HuH-7.5 (cell line): ENCODE measurements at regions not wholly inside any gene's neighbourhood (a gene's known extent, or its start where the extent isn't known, plus 50 kb on each side); places are given as distances from the start of the nearest gene placed in this dataset.
A peak's percentile ranks its signal among the peaks of the same experiment; 100 is the strongest.
"Not testable (repeated sequence)": the region's sequence is repeated elsewhere in the genome, so short reads cannot be mapped to it uniquely, and the experiment has no call there.

Experiments used
- DNase-seq: peaks from one replicate; pipeline ENCODE4 v3.0.0; 2011; ENCODE audit warnings: low spot score

DNA sequence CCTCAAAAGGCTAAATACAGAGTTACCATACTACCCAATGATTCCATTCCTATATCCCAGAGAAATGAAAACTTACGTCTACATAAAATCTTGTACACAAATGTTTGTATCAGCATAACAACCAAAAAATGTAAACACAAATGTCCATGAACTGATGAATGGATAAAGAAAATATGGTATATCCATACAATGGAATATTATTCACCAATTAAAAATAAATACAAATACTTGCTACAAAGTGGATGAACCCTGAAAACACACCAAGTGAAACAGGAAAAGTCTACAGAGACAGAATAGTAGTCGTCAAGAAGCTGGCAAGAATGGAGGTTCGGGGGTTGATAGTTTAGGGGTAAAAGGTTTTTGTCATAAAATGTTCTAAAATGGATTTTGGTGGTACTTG is 54.0 kb upstream of the ANKRD28 start:
- DNase-seq: no peak

DNA sequence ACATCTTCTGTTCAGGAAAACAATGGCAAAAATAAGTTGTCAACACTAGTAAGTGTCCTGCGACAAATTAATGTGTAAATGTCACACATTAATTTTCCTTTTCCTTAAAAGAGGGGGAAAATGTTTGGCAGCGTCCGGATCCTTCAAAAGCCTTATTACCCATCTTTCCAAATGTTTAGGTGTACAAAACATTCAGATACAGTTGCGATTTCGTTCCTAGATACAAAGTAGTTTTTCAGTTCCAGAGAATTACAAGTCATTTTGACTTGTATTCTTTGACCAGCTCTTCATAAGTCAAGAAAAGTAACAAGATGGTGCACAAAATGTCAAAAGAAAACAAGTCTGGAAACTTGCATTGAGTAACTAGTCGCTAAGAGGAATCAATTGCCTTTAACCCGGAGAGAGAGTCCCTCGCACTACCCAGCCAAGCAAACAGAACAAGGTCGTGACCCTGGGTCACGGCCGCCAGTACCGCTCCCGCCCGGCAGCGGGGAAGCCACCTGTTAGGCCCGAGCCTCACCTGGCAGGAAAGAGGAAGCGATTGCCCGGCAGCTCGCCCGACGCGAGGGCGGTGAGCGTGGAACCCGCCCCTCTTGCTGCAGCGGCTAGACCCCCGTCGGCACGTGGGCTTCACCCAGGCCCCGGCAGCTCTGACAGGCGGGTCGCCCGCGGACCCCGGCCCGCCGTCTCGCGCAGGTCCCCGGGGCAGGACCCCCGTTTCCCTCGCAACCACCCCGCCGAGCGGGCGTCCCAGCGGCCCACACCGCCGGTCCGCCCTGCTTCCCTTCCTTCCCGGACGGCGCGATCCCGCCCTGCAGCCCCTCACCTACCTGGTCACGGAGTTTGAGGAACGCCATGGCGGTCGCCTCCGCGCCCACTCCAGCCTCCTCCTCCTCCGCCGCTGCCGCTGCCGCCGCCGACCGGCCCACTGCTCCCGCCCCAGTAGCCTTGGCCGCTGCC is 61.0 kb upstream of the ANKRD28 start:
- peak; percentile 86 for DNase-seq

DNA sequence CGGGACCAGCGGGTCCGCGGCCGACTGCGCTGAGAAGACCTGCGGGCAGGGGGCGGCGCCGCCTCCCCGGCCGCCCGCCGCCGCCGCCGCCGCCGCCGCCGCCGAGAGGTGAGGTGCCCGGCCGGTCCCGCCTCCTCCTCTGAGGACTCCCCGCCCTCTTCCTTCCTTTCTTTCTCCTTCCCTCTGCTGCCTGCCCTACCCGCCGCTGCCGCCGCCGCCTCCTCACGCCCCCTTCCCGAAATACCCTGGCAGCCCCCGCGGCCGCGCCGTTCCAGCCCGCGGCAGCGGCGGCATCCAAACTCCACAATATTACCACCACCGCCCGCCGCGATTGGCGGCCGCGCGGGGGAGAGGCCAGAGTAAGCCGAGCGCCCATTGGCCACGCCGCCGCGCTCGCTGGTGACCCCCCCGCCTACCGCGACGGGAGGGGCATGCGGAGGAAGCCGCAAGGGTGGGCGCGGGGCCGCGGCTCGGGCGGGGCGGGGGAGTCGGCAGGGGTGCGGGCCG is 61.8 kb upstream of the ANKRD28 start:
- peak; percentile 90 for DNase-seq

DNA sequence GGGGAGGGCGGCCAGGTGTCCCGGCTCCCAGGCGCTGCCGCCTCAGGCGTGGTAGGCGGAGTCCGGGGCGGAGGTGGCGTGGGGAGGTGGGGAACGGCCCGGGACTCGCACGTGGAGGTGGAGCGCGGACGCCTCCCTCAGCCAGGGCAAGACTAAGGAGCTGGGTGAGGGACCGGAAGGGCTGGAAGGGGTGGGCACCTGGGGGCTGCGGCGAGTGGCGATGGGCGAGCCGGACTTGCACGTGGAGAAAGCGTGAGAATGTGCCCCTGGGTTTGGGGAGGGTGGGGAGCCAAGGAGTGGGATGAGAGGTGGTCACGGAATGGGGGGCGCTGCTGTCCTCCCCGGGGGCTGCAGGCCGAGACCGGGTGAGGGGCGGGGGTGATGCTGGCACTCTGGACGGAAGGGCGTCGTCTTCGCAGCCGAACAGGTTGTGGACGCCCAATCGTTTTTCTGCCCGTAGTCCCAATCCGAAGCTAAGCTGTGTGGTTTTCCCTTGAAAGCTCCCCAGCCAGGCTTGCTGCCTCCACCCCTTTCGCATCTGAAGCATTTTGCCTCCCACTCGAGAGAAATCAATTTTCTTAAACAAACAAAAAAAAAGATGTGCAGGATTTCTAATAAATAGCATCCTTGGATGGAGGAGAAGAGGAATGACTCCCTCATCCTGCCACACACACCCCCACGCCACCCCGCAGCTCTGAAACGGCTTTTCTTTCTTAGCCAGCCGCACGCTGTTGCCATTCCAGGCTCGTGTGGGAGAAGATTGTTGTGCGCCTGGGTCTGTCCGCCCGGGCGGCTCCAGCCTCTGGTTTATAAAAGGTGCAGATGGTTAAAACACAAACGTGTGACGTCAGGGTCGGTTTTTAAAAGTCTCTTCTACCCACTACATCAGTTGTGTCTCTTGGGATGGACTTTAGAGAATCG is 62.5 kb upstream of the ANKRD28 start:
- DNase-seq: peak; percentile 76

DNA sequence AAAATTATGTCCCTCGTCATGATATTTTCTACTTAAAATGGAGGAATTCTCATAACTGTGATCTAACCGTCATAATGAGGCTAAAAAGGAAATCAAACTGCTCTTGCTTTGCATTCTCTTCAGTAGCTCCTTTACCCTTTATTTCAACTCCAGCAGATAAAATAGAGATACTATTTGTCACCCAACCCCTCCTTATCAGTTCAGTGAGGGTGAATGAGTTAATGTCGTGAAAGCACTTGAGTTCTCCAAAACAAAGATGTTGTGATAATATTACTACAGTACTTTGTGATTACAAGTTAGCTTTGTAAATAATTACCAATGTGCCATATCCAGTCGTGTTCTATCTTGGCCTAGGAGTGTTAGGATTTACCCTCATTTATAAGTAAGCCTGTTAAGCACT is 63.4 kb upstream of the ANKRD28 start:
- no peak for DNase-seq

DNA sequence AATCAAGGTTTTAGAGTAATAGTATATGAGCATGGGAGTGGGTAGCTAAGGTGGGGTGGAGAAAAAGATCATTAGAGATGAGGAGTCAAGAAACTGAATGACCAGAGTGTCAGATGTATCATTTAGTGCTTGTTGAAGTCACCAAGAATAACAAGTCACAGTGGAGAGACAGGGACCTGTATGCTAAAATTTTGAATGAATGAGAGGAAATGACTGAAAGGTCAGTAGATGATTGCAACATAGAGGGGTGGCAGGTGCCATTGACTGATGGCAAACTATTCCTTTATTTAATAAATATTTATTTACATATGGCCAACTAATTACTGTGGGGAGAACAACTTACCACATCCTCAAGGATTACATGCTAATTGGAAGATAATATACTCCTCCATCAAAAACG is 75.0 kb upstream of the ANKRD28 start:
- no peak for DNase-seq

DNA sequence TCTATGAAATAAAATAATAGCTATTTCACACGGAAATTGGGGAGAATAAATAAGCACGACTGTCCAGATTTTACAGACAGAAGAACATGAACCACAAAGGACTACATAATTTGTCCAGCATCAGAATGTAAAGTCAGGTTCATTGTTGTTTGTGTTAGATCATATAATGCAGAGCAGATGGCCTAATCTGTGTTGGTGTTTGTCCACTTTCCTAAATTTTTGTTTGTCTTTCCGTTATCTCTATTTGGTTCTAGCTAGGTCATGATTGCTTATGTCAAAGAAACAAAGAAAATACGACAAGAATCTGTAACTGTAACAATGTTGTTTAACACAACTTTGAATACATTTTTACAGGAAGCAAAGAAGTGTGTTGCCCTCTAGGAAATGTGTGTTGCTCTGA is 75.6 kb upstream of the ANKRD28 start:
- DNase-seq: no peak

DNA sequence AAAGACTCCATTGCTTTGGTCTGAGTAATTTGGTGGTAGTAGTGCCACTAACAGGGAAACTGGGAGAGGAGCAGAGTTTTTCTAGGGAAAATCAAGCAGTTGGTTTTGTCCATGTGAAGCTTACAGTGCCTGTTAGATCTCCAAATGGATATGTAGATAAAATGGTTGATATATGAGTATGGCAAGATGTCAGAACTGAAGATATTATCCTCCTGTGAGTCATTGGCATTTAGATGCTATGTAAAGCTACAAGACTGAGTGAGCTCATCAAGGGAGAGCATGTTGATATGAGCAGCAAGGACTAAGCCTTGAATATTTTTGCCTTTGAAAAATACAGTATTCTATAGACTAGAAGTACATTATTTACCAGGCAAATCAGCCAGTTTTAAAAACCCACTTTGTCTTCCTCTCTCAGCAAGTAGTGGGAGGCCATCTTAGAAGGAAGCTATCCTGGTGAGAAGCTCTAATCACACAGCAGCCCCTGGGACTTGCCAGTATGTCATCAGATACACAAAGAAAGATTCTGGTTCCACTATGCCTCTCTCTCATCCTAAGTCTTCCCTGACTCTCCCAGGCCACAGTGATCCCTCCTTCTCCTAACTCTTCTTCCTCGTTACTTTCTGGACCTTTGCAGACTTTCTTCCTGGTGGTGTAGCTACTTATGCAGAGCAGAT is 77.4 kb upstream of the ANKRD28 start:
- no peak for DNase-seq

DNA sequence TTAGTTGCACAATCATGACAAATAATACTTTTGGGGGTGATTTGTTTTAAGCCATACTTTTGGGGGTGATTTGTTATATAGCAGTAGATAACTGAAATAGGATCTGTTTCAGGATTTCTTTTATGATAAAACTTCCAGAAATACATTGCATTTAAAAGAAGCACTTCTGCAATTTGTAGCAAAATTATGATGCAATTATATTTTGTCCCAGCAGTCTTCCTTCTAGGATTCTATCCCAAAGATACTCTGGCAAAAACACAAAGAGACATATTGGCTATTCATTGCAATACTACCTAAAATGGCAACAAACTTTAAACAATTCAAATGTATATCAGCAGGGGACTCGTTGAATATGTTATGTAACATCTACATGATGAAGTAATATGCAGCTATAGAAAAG is 78.9 kb upstream of the ANKRD28 start:
- no peak for DNase-seq

DNA sequence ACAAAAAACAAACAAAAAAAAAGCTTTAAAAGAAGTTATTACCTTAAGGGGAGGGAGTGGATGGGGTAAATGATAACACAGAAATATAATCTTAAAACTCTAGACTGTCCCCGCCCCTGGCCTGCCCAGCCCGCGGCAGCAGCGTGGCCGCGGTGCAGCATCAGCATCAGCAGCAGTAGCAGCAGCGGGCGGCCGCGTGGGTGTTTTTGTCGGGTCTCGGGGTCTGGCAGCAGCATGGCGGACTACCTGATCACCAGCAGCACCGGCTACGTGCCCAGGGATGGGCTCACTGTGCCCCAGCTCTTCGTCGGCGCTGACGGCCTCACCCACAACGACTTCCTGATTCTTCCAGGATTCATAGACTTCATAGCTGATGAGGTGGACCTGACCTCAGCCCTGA is 80.0 kb upstream of the ANKRD28 start:
- no peak for DNase-seq

DNA sequence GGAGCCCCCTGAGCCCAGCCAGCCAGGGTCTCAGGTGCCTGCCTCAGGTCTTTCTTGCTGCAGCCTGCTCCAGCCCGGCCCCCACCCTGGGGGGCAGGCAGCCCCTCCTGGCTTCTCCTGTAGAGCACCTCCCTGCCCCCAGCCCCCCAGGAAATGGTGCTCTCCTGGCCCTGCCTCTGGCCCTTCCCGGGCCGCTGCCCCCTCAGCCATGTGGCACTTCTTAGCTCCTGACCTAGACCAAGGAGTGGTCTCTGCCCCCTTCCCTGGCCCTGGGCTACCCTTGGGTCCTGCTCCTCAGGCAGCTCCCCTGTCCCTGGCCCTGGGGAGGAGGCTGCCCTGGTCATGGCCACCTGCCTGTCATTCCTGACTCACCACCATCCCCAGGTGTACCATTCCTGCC is 82.0 kb upstream of the ANKRD28 start:
- not testable (repeated sequence) for DNase-seq

DNA sequence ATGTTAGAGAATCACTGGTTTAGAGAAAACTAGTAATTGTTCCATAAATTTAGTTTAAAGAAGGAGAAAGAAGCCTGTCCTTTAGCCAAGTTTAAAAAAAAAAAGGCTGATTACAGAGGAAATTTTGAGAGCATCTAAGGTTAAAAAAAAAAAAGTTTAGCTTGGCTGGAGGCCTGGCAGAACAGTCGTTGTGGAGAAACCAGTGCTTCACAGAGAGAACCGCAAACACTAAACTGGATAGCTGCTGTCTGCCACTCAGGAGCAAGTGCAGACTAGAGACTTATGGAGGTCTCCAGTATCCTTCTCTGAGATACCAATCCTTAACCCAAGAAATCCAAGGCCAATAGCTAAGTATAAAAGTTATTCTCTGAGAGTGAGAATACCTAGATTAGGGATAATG is 84.8 kb upstream of the ANKRD28 start:
- no peak for DNase-seq

DNA sequence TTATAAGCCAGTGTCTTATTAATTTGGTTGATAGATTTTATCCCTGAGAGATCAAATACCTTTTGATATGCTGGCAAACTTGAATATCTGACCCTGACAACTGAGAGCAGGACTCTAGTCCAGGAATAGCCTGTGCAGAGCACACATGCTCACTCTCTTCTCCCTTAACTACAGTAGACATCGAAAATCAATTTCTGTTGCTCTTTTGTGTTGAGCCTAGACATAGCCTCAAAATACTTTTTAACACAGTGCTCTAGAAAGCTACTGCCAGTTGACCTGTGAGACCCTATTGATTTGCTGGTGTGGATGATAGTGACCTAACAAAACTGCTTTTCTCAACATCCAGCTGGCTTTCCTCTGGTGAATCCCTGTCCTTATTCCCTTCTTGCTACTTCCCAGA is 86.4 kb upstream of the ANKRD28 start:
- DNase-seq: no peak

DNA sequence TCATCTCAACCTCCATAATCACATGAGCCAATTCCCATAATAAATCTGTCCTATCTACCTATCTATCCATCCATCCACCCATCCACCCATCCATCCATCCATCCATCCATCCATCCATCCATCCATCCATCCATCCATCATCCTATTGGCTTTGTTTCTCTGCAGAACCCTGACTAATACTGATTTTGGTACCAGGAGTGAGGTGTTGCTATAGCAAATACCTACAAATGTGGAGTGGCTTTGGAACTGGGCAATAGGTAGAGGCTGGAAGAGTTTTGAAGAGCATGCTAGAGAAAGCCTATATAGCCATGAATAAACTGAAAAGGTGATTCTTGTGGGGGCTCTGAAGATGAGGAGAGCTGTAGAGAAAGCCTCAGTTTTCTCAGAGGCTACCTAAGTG is 88.7 kb upstream of the ANKRD28 start:
- DNase-seq: no peak

DNA sequence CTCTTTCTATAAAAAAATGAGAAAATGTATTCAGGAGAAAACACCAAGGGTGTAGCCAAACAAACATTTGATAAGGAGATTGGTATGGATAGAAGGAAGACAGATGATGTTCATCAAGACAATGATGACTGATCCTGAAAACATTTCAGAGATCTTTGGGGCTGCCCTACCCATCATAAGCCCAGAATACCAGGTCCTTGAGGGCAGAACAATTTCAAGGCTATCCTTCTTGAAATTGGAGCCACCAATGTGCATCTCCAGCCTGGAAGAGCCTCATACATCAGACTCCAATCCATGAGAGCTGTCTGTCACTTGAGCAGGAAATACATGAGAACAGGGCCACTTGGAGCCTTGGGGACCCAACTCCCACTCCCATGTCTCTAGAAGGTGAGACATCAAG is 89.5 kb upstream of the ANKRD28 start:
- no peak for DNase-seq

DNA sequence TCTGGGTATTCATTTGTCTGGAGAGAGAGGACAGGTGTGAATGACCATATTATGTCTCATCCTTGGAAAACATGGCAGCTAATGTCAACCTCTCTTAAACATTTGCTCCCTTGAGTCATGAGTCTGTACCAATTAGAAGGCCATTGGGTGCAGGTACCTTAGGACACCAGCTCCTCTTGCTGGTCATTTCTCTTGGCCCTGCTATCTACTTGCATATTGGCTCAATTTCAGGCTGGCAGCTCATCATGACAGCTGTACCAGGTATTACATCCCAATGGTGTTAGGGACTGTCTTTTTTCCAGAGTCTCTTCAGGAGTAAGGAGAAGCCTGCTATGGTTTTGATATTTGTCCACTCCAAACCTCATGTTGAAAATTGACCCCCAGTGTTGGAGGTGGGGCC is 92.2 kb upstream of the ANKRD28 start:
- no peak for DNase-seq

DNA sequence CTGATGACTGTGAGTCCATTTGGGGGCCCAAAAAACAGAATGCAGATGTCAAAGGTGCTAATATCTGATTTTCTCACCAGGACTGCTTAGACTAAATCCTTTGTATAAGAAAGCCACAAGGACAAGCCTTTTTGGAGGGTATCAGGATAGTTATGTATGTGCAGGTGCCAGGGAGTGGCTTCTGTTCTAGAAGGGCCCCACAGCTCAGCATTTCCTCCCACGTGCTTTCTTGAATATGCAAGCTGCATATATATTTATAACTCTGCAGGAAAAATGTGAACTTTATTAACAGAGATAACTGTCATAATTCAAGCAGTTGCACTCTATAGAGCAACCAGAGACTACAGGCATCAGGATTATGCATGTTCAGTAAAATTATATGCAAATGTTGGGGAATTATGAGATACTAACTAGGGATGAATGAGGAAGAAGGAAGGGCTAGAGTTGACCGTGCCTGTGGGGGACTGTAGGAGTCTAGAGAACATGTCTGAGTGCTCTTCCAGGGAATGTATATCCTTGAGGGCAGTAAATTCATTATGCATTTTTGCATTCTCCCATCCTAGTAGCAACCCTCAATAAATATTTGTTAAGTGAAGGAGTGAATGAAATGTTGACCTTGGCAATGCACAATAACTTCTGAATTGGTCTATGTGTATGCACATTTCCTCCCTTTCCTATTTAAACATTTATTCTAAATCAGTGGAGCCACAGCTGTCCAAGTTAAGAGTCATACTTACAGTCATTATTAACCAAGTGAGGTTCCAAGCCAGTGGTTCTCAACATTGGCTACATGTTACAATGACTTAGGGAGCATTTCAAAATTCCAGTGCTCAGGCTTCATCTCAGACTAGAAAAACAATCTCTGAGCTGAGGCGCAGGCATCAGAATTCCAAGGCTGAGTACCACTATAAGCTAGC is 94.8 kb upstream of the ANKRD28 start:
- no peak for DNase-seq

DNA sequence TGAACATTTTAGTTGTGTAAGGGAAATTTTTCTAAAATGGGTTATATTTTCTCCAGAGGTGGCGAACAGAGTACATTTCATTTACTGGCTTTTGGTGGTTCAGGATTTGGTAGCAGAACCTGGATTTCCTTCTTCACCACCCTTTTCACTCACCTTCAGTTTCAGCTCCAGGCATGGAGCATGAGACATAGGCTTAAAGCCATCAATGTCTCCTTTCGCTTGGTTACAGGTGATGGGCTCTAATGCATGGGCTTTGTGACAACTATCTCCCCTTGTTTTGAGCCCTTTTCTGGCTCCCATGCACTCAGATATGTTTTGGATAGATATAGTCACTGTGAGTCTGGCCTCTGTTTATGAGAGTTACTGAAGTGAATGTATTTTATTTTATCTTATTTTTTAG is 96.6 kb upstream of the ANKRD28 start:
- no peak for DNase-seq

DNA sequence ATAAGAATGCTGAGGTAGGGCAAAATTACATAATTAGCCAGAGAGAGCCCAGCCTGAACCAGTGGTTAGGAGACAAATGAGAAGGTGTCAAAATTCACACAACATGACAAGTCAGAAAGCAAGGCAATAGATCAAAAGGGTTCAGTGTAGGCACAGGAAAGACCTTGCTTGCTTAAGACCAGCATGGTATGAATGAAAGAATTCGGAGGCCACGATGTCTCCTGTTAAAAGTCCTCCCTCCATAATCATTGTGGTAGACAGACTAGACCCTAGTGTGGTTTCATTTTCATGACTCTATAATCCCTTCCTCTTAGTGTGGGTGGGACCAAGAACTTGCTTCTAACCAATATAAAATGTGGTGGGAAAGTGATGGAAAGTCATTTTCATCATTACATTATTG is 98.7 kb upstream of the ANKRD28 start:
- no peak for DNase-seq

DNA sequence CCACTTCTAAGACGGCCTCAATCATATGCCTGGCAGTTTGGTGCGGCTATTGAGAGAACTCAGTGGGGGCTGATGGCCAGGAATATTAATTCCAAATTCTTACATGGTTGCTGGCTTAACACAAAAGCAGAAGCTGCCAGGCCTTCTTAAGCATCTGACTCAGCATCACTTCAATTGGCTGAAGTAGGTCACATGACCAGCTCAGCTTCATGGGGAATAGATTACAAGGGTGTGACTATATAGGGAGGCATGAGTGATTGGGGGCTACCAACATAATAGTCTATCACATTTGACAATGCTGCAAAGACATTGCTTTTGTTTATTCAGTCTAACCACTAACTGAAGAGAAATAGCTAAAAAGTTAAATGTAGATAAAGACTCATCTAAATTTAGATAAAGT is 101.6 kb upstream of the ANKRD28 start:
- no peak for DNase-seq

DNA sequence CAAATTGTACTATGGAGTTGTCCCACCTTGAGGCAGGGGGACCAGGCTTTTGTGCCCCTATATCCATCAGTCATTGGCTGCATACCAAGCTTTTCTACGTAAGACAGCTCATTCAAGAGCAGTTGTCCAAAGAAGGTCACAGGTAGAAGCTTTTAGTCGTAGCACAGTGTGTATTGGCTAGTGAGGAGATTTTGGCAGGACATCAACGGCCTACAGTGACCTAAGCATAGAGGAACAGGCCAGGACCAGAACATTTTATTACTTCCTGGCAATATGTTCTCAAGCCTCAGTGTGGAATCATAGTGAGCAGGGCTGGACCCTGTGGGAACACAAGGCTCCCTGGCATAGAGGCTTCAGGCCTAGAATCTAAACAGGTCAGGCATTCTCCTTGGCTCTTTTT is 105.4 kb upstream of the ANKRD28 start:
- no peak for DNase-seq
